ENCODE measurements at regions not wholly inside any gene's neighbourhood (a gene's known extent, or its start where the extent isn't known, plus 50 kb on each side); places are given as distances from the start of the nearest gene placed in this dataset.

GRCh38 chr2:51379997-51380396 lies 348.1 kb upstream of the NRXN1 start:
- no peak for DNase-seq (ENCODE audit: low spot score)
- H3K27ac ChIP-seq: no peak overlapping the region
- POLR2A ChIA-PET (ENCODE audit: low non-redundant PET): no interaction called here
- CTCF ChIA-PET: no interaction called here
- TF ChIP-seq CTCF (conservative IDR thresholded peaks at IDR 0.05; ENCODE audit: low read depth): no peak

GRCh38 chr2:51368250-51368649 lies 336.3 kb upstream of the NRXN1 start:
- TF ChIP-seq CTCF (conservative IDR thresholded peaks at IDR 0.05; ENCODE audit: low read depth): no peak
- no peak for DNase-seq (ENCODE audit: low spot score)
- CTCF ChIA-PET: no interaction called here
- H3K27ac ChIP-seq: no peak overlapping the region
- POLR2A ChIA-PET (ENCODE audit: low non-redundant PET): no interaction called here

- POLR2A ChIA-PET (ENCODE audit: low non-redundant PET): no interaction called here
- CTCF ChIA-PET: interaction anchor here (0.6 kb wide), 1 partner anchor 661 kb away, joined by 3 read pairs; no protein-coding TSS in a partner anchor
- no peak for TF ChIP-seq CTCF (conservative IDR thresholded peaks at IDR 0.05; ENCODE audit: low read depth)
- no peak for DNase-seq (ENCODE audit: low spot score)
- H3K27ac ChIP-seq: no peak overlapping the region
These were observed 318.2 kb upstream of the NRXN1 start for GRCh38 chr2:51350100-51350499.

GRCh38 chr2:51344886-51345285 lies 313.0 kb upstream of the NRXN1 start:
- CTCF ChIA-PET: interaction anchor here (0.5 kb wide), 1 partner anchor 27 kb away, joined by 3 read pairs; no protein-coding TSS in a partner anchor
- DNase-seq (ENCODE audit: low spot score): no peak
- no peak for TF ChIP-seq CTCF (conservative IDR thresholded peaks at IDR 0.05; ENCODE audit: low read depth)
- H3K27ac ChIP-seq: no peak overlapping the region
- POLR2A ChIA-PET (ENCODE audit: low non-redundant PET): no interaction called here

GRCh38 chr2:51335087-51336058 lies 303.4 kb upstream of the NRXN1 start:
- DNase-seq (ENCODE audit: low spot score): no peak
- no peak for TF ChIP-seq CTCF (conservative IDR thresholded peaks at IDR 0.05; ENCODE audit: low read depth)
- ChIA-PET CTCF (no interaction called here), POLR2A (ENCODE audit: low non-redundant PET) (no interaction called here)
- no peak overlapping the region for H3K27ac ChIP-seq

- ChIA-PET POLR2A (ENCODE audit: low non-redundant PET) (no interaction called here), CTCF (interaction anchor here (0.6 kb wide), 1 partner anchor 45 kb away, joined by 6 read pairs; no protein-coding TSS in a partner anchor)
- no peak for TF ChIP-seq CTCF (conservative IDR thresholded peaks at IDR 0.05; ENCODE audit: low read depth)
- no peak overlapping the region for H3K27ac ChIP-seq
- no peak for DNase-seq (ENCODE audit: low spot score)
These were observed 297.6 kb upstream of the NRXN1 start for GRCh38 chr2:51329512-51329911.
